ENCODE measurements at regions not wholly inside any gene's neighbourhood (a gene's known extent, or its start where the extent isn't known, plus 50 kb on each side); places are given as distances from the start of the nearest gene placed in this dataset.
"Not testable (repeated sequence)": the region's sequence is repeated elsewhere in the genome, so short reads cannot be mapped to it uniquely, and the experiment has no call there.

GRCh38 chr19:14283813-14284520, 78.0 kb upstream of the ADGRL1 start:
- peak; percentile 78 for DNase-seq (ENCODE audit: low read depth, low spot score)

- DNase-seq (ENCODE audit: low read depth, low spot score), result not testable (repeated sequence)
Observed at GRCh38 chr19:14279270-14279669, 73.3 kb upstream of the ADGRL1 start.

- no peak for DNase-seq (ENCODE audit: low read depth, low spot score)
Observed at GRCh38 chr19:14277608-14278007, 71.6 kb upstream of the ADGRL1 start.

GRCh38 chr19:14275823-14276222, 69.9 kb upstream of the ADGRL1 start:
- DNase-seq (ENCODE audit: low read depth, low spot score), result not testable (repeated sequence)

GRCh38 chr19:14272623-14273022, 66.7 kb upstream of the ADGRL1 start:
- DNase-seq (ENCODE audit: low read depth, low spot score), result no peak

- no peak for DNase-seq (ENCODE audit: low read depth, low spot score)
Observed at GRCh38 chr19:14271840-14272239, 65.9 kb upstream of the ADGRL1 start.

- not testable (repeated sequence) for DNase-seq (ENCODE audit: low read depth, low spot score)
Observed at GRCh38 chr19:14270557-14270956, 64.6 kb upstream of the ADGRL1 start.

GRCh38 chr19:14267224-14267741, 61.3 kb upstream of the ADGRL1 start:
- DNase-seq (ENCODE audit: low read depth, low spot score), result no peak

GRCh38 chr19:14266208-14266607, 60.2 kb upstream of the ADGRL1 start:
- not testable (repeated sequence) for DNase-seq (ENCODE audit: low read depth, low spot score)

- no peak for DNase-seq (ENCODE audit: low read depth, low spot score)
Observed at GRCh38 chr19:14265290-14266036, 59.5 kb upstream of the ADGRL1 start.

GRCh38 chr19:14255902-14256649, 50.1 kb upstream of the ADGRL1 start:
- DNase-seq (ENCODE audit: low read depth, low spot score), result not testable (repeated sequence)

All from pulmonary artery endothelial cell (primary cell).